Neural progenitor cell (in vitro differentiated cells): ENCODE measurements at regions not wholly inside any gene's neighbourhood (a gene's known extent, or its start where the extent isn't known, plus 50 kb on each side); places are given as distances from the start of the nearest gene placed in this dataset.

Experiments
- EZH2 ChIP-seq: fragments of 200-600 bp; sonication (generic); IDR thresholded peaks from 2 replicates; pipeline ENCODE4 v1.6.1; 2017; ENCODE audit warnings: antibody characterized with exemption, mild to moderate bottlenecking, moderate library complexity
- EZH2phosphoT487 ChIP-seq: fragments of 200-600 bp; sonication (generic); IDR thresholded peaks from 2 replicates; pipeline ENCODE4 v1.6.1; 2017; ENCODE audit warnings: antibody characterized with exemption
- TF ChIP-seq, protein P1 (sequence below): fragments of 200-600 bp; sonication (generic); IDR thresholded peaks from 2 replicates; pipeline ENCODE4 v1.5.1; 2017; ENCODE audit warnings: antibody characterized with exemption, mild to moderate bottlenecking

DNA sequence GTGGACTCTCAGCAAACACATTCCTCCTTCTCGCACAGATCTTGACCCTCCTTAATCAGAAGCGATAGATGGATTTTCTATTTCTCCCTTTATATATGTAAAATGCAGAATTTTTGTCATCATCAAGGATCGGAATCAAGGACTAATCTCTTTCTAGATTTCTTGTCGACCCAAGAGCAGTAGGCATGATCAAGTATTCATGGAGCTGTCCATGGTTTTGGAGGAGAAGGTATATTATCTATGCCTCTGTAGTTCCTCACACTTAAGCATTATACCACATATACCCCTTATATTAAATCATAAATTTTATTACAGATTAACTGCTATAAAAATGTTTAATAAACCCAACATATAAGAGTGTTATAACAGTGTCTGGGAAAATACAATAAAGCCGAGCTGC lies 886.8 kb downstream of the NLGN4X start:
- TF ChIP-seq, protein P1, sequence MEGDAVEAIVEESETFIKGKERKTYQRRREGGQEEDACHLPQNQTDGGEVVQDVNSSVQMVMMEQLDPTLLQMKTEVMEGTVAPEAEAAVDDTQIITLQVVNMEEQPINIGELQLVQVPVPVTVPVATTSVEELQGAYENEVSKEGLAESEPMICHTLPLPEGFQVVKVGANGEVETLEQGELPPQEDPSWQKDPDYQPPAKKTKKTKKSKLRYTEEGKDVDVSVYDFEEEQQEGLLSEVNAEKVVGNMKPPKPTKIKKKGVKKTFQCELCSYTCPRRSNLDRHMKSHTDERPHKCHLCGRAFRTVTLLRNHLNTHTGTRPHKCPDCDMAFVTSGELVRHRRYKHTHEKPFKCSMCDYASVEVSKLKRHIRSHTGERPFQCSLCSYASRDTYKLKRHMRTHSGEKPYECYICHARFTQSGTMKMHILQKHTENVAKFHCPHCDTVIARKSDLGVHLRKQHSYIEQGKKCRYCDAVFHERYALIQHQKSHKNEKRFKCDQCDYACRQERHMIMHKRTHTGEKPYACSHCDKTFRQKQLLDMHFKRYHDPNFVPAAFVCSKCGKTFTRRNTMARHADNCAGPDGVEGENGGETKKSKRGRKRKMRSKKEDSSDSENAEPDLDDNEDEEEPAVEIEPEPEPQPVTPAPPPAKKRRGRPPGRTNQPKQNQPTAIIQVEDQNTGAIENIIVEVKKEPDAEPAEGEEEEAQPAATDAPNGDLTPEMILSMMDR, result no peak
- no peak for TF ChIP-seq EZH2
- no peak for TF ChIP-seq EZH2phosphoT487
